C4-2B (cell line): ENCODE measurements at regions not wholly inside any gene's neighbourhood (a gene's known extent, or its start where the extent isn't known, plus 50 kb on each side); places are given as distances from the start of the nearest gene placed in this dataset.

Experiments used
- H3K27ac ChIP-seq: fragments of 450-650 bp; 2 replicates; pipeline ENCODE4 v1.5.1; 2017
- CTCF ChIP-seq: fragments of 450-650 bp; conservative IDR thresholded peaks from 2 replicates; pipeline ENCODE4 v1.5.1; 2017; ENCODE audit warnings: mild to moderate bottlenecking
- ZFX ChIP-seq: fragments of 450-650 bp; IDR thresholded peaks from 2 replicates; pipeline ENCODE4 v1.6.1; 2017

GRCh38 chr16:54421220-54421619 lies 134.6 kb upstream of the IRX3 start:
- TF ChIP-seq ZFX (no peak), CTCF (no peak)
- H3K27ac ChIP-seq, result peak overlapping the region; percentile 77

- TF ChIP-seq CTCF (no peak), ZFX (no peak)
These were observed 132.3 kb upstream of the IRX3 start for GRCh38 chr16:54418903-54419302.

DNA sequence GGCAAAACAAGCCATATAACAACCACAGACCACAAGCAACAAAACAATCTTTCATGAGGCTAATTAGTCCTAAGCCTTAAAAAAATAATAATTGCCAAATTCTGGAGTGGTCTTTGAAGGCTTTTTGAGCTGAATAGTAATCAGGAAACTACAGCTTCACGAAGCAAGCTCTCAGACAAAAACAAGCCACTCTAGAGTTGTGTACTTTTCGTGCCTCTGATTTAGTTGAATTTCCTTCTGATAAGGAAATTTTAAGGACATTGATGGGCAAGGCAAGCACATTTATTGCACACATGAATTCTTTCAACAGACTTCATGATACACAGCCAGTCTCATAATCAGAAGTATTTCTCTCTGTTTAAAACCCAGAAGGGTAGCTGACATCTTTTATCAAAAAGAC lies 130.8 kb upstream of the IRX3 start:
- TF ChIP-seq ZFX (no peak), CTCF (no peak)
- H3K27ac ChIP-seq, result no peak overlapping the region

More at GRCh38 chr16:54418903-54419302, 132.3 kb upstream of the IRX3 start:
- H3K27ac ChIP-seq, result no peak overlapping the region

- H3K27ac ChIP-seq, result no peak overlapping the region
- TF ChIP-seq CTCF, result no peak
- TF ChIP-seq ZFX, result no peak
These were observed 128.1 kb upstream of the IRX3 start for GRCh38 chr16:54414671-54415070.

DNA sequence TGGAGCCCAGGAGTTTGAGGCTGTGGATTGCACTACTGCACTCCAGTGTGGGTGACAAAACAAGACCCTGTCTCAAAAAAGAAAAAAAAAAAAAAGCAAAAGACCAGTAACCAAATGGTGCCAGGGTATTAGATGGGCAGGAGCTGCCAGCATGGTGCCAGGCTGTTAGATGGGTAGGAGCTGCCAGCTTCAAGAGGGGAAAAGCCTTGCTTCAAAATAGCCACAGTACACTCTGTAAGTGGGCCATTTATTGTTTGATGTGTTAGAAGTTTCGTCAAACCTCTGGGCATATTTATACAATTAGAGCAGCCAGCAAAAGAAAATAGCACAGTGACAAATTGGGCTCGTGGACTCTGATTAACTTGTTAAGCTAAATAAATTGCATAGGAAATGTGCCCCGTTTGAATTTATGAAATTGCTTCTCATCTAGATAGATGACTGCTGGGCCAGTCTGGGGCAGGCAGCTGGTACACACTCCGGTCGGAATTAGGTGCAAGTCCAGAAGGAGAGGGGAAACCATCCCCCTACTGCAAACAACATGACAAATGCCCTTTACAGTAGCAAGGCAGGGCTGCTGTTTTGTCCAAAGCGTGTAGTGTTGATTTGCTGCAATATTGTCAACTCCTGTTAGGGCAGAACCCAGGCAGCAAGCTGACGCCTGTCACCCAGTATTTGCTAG lies 126.3 kb upstream of the IRX3 start:
- no peak overlapping the region for H3K27ac ChIP-seq
- TF ChIP-seq CTCF (no peak), ZFX (no peak)

DNA sequence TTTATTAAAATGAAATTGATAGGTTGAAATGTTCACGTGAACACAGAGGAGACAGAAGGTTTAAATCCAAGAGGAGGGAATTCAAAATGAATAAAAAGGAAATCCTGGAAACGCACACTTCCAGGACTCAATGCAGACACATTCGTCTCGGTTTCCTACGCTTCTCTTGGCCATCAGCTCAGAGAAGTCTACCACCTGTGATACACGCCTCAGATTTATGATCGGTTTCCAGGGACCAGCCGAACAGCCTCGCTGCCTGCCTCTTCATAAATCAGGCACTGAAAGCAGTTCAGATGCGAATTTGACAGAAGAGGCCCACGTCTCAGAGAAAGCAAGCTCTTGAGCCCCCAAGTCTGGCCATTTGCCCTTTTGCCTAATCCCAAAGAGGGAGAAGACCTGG lies 125.5 kb upstream of the IRX3 start:
- H3K27ac ChIP-seq, result no peak overlapping the region
- no peak for TF ChIP-seq ZFX

DNA sequence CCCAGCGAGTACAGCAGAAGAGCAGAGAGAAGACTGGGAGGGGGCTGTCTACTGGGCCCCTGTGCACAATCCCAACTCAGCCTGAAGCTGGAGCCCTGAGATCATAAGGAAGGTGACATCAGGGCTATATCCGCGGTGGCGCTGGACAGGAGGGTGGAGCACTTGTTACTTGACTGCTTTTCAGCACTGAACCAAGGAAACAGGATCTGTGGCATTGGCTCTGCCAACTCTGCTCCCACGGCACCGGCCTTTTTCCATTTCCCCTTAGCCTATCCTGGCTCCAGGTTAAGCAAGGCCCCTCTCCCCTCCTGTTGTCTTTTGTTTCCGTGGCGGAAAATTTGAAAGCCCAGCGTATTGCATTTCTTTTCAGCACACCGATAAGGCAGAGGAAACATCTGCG lies 125.0 kb upstream of the IRX3 start:
- no peak for TF ChIP-seq CTCF
- TF ChIP-seq ZFX, result no peak
- no peak overlapping the region for H3K27ac ChIP-seq

DNA sequence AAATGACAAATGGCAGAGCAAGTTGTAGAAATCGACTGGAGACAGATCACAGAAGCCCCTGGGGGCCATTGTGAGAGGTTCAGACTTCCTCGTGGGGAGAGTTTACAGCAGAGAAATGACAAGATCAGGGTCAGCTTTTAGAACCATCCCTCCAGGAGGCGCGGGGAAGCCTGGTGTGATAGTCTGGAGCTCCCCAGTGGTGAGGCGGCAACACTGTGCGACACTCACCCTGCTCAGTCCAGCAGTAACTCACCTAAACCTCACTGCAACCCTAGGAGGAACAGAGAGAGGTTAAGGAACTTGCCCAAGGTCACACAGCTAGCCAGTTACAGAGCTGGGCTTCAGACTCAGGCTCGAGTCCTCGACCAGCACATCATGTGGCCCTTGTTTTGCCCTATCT lies 123.4 kb upstream of the IRX3 start:
- no peak overlapping the region for H3K27ac ChIP-seq
- TF ChIP-seq CTCF (no peak), ZFX (no peak)
